H1 (cell line): ENCODE measurements at regions not wholly inside any gene's neighbourhood (a gene's known extent, or its start where the extent isn't known, plus 50 kb on each side); places are given as distances from the start of the nearest gene placed in this dataset.

ENCODE experiments used
- CTCF ChIA-PET: fragments of 300-600 bp; sonication (Branson Sonifier 250); formaldehyde crosslinking; loops from one replicate; lab custom pipeline; 2021; ENCODE audit not compliant: partially characterized antibody; lab: Charles Lee
- POLR2A ChIA-PET: fragments of 300-600 bp; sonication (Branson Sonifier 250); formaldehyde crosslinking; loops from one replicate; lab custom pipeline; 2021; ENCODE audit warnings: inconsistent platforms; ENCODE audit not compliant: partially characterized antibody; lab: Charles Lee
- DNase-seq, 2 experiments: peaks; one replicate each; pipeline versions ENCODE4 v3.0.0 to v3.0.0-alpha.2; 2010 to 2022; ENCODE audit warnings: low spot score in 2 of 2, low read depth in 1 of 2, mixed read lengths in 1 of 2
- FAIRE-seq: peaks from 2 replicates; lab custom pipeline; 2011; peaks lifted over from hg19 to GRCh38; lab: Jason Lieb, UNC
- H2AFZ ChIP-seq: 2 replicates; pipeline ENCODE4 v1.8.1; 2012; ENCODE audit warnings: low read length, inconsistent platforms
- H2AK5ac ChIP-seq: 2 replicates; pipeline ENCODE4 v1.6.1; 2013; ENCODE audit warnings: low read depth, low read length
- H2BK120ac ChIP-seq: replicated peaks from 2 replicates; pipeline ENCODE3; 2013; ENCODE audit warnings: low read depth, low read length, inconsistent platforms
- H2BK12ac ChIP-seq: 2 replicates; pipeline ENCODE4 v1.6.1; 2013; ENCODE audit warnings: low read depth, low read length
- H2BK15ac ChIP-seq: 2 replicates; pipeline ENCODE4 v1.6.1; 2013; ENCODE audit warnings: low read length
- H2BK20ac ChIP-seq: 2 replicates; pipeline ENCODE4 v1.6.1; 2013; ENCODE audit warnings: low read length
- H2BK5ac ChIP-seq: 2 replicates; pipeline ENCODE4 v1.6.1; 2013; ENCODE audit warnings: low read depth, low read length
- H3K14ac ChIP-seq: 2 replicates; pipeline ENCODE4 v1.6.1; 2013; ENCODE audit warnings: inconsistent platforms; ENCODE audit not compliant: insufficient read length
- H3K18ac ChIP-seq: 2 replicates; pipeline ENCODE4 v1.6.1; 2013; ENCODE audit warnings: low read length; ENCODE audit errors: extremely low read depth
- H3K23ac ChIP-seq: 2 replicates; pipeline ENCODE4 v1.6.1; 2013; ENCODE audit warnings: inconsistent platforms; ENCODE audit not compliant: insufficient read length
- H3K23me2 ChIP-seq: 2 replicates; pipeline ENCODE4 v1.6.1; 2013; ENCODE audit warnings: low read depth, low read length
- H3K27ac ChIP-seq: 2 replicates; pipeline ENCODE4 v1.6.1; 2011; ENCODE audit warnings: low read depth, low read length, inconsistent platforms
- H3K27me3 ChIP-seq, 4 experiments: replicated peaks in 1 of 4; 1 replicate in 1 of 4; 2 replicates in 3 of 4; pipeline versions ENCODE4 v1.6.1 to v1.8.1; 2011 to 2013; ENCODE audit warnings: low read length in 3 of 4, mild to moderate bottlenecking in 3 of 4, inconsistent platforms in 2 of 4, mixed read lengths in 2 of 4, moderate library complexity in 1 of 4; ENCODE audit not compliant: control insufficient read depth in 3 of 4, insufficient read depth in 3 of 4; ENCODE audit errors: extremely low read depth in 1 of 4
- H3K36me3 ChIP-seq, 4 experiments: 2 replicates each; pipeline versions ENCODE4 v1.6.1 to v1.8.1; 2011 to 2013; ENCODE audit warnings: mild to moderate bottlenecking in 4 of 4, low read length in 3 of 4, moderate library complexity in 2 of 4, control low read depth in 1 of 4, inconsistent platforms in 1 of 4; ENCODE audit not compliant: insufficient read depth in 4 of 4, control insufficient read depth in 2 of 4
- H3K4ac ChIP-seq: replicated peaks from 2 replicates; pipeline ENCODE3; 2013; ENCODE audit warnings: low read length, low read depth, mixed read lengths, inconsistent platforms; ENCODE audit not compliant: insufficient read length
- H3K4me1 ChIP-seq, 4 experiments: replicated peaks in 1 of 4; 1 replicate in 1 of 4; 2 replicates in 3 of 4; pipeline versions ENCODE4 v1.6.1 to v1.8.1; 2011 to 2013; ENCODE audit warnings: low read length in 3 of 4, inconsistent platforms in 2 of 4, mixed read lengths in 1 of 4; ENCODE audit not compliant: insufficient read depth in 4 of 4, control insufficient read depth in 3 of 4
- H3K4me2 ChIP-seq, 2 experiments: 2 replicates each; pipeline versions ENCODE4 v1.6.1 to v1.8.1; 2011 to 2013; ENCODE audit warnings: low read depth in 2 of 2, low read length in 2 of 2, control low read depth in 1 of 2, inconsistent platforms in 1 of 2, mild to moderate bottlenecking in 1 of 2; ENCODE audit not compliant: insufficient read depth in 1 of 2
- H3K4me3 ChIP-seq, 4 experiments: fragments of 200-600, 300-600 bp in 1 of 4; sonication (generic), shearing (Covaris generic), sonication (Bioruptor Twin) in 1 of 4; 2 replicates each; pipeline versions ENCODE4 v1.5.1 to v1.8.1; 2011 to 2016; ENCODE audit warnings: low read length in 4 of 4, low read depth in 3 of 4, control low read depth in 2 of 4, inconsistent platforms in 2 of 4, mild to moderate bottlenecking in 2 of 4, mixed read lengths in 1 of 4, moderate library complexity in 1 of 4; ENCODE audit not compliant: insufficient read depth in 2 of 4; ENCODE audit errors: extremely low read depth in 1 of 4
- H3K56ac ChIP-seq: replicated peaks from 2 replicates; pipeline ENCODE3; 2013; ENCODE audit warnings: low read depth, mild to moderate bottlenecking, mixed read lengths, low read length, inconsistent platforms; ENCODE audit not compliant: insufficient read length
- H3K79me1 ChIP-seq: 2 replicates; pipeline ENCODE4 v1.6.1; 2013; ENCODE audit warnings: low read depth, low read length, control low read depth
- H3K79me2 ChIP-seq, 2 experiments: 2 replicates each; pipeline versions ENCODE4 v1.6.1 to v1.8.1; 2012 to 2013; ENCODE audit warnings: low read length in 2 of 2, mild to moderate bottlenecking in 2 of 2, inconsistent platforms in 1 of 2; ENCODE audit not compliant: insufficient read depth in 2 of 2, control insufficient read depth in 1 of 2
- H3K9ac ChIP-seq, 4 experiments: replicated peaks in 1 of 4; 1 replicate in 1 of 4; 2 replicates in 3 of 4; pipeline versions ENCODE4 v1.6.1 to v1.8.1; 2011 to 2013; ENCODE audit warnings: low read depth in 3 of 4, low read length in 3 of 4, control low read depth in 2 of 4, mild to moderate bottlenecking in 2 of 4, moderate library complexity in 2 of 4, inconsistent platforms in 1 of 4; ENCODE audit errors: extremely low read depth in 1 of 4
- H3K9me3 ChIP-seq, 2 experiments: 2 replicates each; pipeline versions ENCODE4 v1.6.1 to v1.8.1; 2012 to 2013; ENCODE audit warnings: mild to moderate bottlenecking in 2 of 2, moderate library complexity in 2 of 2, control low read depth in 1 of 2, inconsistent platforms in 1 of 2, low read depth in 1 of 2, low read length in 1 of 2, mixed read lengths in 1 of 2; ENCODE audit not compliant: insufficient read depth in 2 of 2
- H4K20me1 ChIP-seq, 2 experiments: replicated peaks in 1 of 2; 2 replicates each; pipeline versions ENCODE3 to v1.8.1; 2011 to 2013; ENCODE audit warnings: inconsistent platforms in 2 of 2, low read length in 2 of 2, mild to moderate bottlenecking in 1 of 2; ENCODE audit not compliant: insufficient read depth in 2 of 2, control insufficient read depth in 1 of 2
- H4K5ac ChIP-seq: 2 replicates; pipeline ENCODE4 v1.6.1; 2013; ENCODE audit warnings: low read length, low read depth, mixed read lengths, inconsistent platforms; ENCODE audit not compliant: insufficient read length
- H4K8ac ChIP-seq: 2 replicates; pipeline ENCODE4 v1.8.0; 2013; ENCODE audit warnings: mild to moderate bottlenecking, moderate library complexity, low read length, inconsistent platforms; ENCODE audit not compliant: insufficient read depth; ENCODE audit errors: extremely low read depth
- H4K91ac ChIP-seq: replicated peaks from 2 replicates; pipeline ENCODE3; 2013; ENCODE audit warnings: low read length, mixed read lengths, inconsistent platforms; ENCODE audit not compliant: insufficient read length
- ATF3 ChIP-seq: IDR thresholded peaks from 2 replicates; pipeline ENCODE4 v1.6.1; 2011; ENCODE audit warnings: low read depth, mild to moderate bottlenecking, low read length; ENCODE audit not compliant: insufficient read depth
- BACH1 ChIP-seq: IDR thresholded peaks from 2 replicates; pipeline ENCODE4 v1.6.1; 2012; ENCODE audit warnings: low read length, improper control_type of control experiment
- CEBPB ChIP-seq: IDR thresholded peaks from 2 replicates; pipeline ENCODE4 v1.6.1; 2012; ENCODE audit warnings: low read depth, low read length
- GTF2F1 ChIP-seq: IDR thresholded peaks from 2 replicates; pipeline ENCODE4 v1.6.1; 2012; ENCODE audit warnings: low read depth, low read length, improper control_type of control experiment, borderline replicate concordance
- NRF1 ChIP-seq: IDR thresholded peaks from 2 replicates; pipeline ENCODE4 v1.6.1; 2011; ENCODE audit warnings: mild to moderate bottlenecking, low read depth, low read length, improper control_type of control experiment
- POLR2A ChIP-seq, 2 experiments: IDR thresholded peaks; 1 replicate in 1 of 2; 2 replicates in 1 of 2; pipeline ENCODE4 v1.6.1; 2011; ENCODE audit warnings: low read depth in 2 of 2, low read length in 2 of 2, mild to moderate bottlenecking in 2 of 2; ENCODE audit errors: control extremely low read depth in 1 of 2
- POU5F1 ChIP-seq: IDR thresholded peaks from 2 replicates; pipeline ENCODE4 v1.6.1; 2011; ENCODE audit warnings: low read depth, mild to moderate bottlenecking, low read length, moderate library complexity
- RAD21 ChIP-seq, 2 experiments: IDR thresholded peaks in 1 of 2; conservative IDR thresholded peaks in 1 of 2; 2 replicates each; pipeline ENCODE4 v1.6.1; 2011; ENCODE audit warnings: low read depth in 2 of 2, low read length in 2 of 2, improper control_type of control experiment in 1 of 2, inconsistent platforms in 1 of 2, mild to moderate bottlenecking in 1 of 2, moderate library complexity in 1 of 2
- RFX5 ChIP-seq: IDR thresholded peaks from 2 replicates; pipeline ENCODE4 v1.6.1; 2011; ENCODE audit warnings: low read depth, low read length, improper control_type of control experiment, borderline replicate concordance
- SP4 ChIP-seq: IDR thresholded peaks from 2 replicates; pipeline ENCODE4 v1.6.1; 2012; ENCODE audit warnings: low read length, inconsistent platforms
- WGBS, 2 experiments: shearing (Covaris generic) in 1 of 2; methylation state at CpG; one replicate each; pipeline versions ENCODE4 v1.1.6 to v1.1.7; 2013 to 2015; ENCODE audit warnings: low lambda C conversion rate in 2 of 2, mixed read lengths in 2 of 2, inconsistent platforms in 1 of 2, low coverage in 1 of 2, missing lambda C conversion rate in 1 of 2; ENCODE audit not compliant: insufficient replicate concordance in 2 of 2, insufficient coverage in 1 of 2, insufficient read length in 1 of 2; ENCODE audit errors: extremely low coverage in 1 of 2, missing lambda C conversion rate in 1 of 2; 5-methylcytosine and 5-hydroxymethylcytosine counted together

GRCh38 chr6:168928012-168928411 lies 325.6 kb downstream of the THBS2 start:
- Histone ChIP-seq H3K9ac (no peak overlapping the region), H3K23ac (no peak overlapping the region), H3K27me3 (no peaks in the 10 kb centered on the region), H3K4me1 (peaks cover 2 to 9% (median 5%) of the 10 kb centered on the region in 4 experiments; a peak in 5 of 7 replicates), H3K9me3 (peaks cover 16 to 30% of the 10 kb centered on the region in 2 experiments; a peak in 3 of 4 replicates), H4K91ac (no peak overlapping the region), H2BK12ac (no peak overlapping the region), H3K4ac (no peak overlapping the region), H3K4me3 (no peak overlapping the region), H2BK120ac (no peak overlapping the region), H2BK5ac (no peak overlapping the region), H3K14ac (no peak overlapping the region), H3K18ac (no peak overlapping the region), H3K36me3 (no peaks in the 10 kb centered on the region; a peak in 1 of 8 replicates), H2BK15ac (no peak overlapping the region), H2BK20ac (0 out of 2 replicates have a peak overlapping the region, but pooled peaks have one; percentile 6), H4K8ac (no peak overlapping the region), H3K79me1 (no peaks in the 10 kb centered on the region), H4K5ac (no peak overlapping the region), H2AK5ac (no peak overlapping the region), H3K27ac (no peak overlapping the region), H4K20me1 (peaks cover 0 to 3% of the 10 kb centered on the region in 2 experiments), H3K4me2 (no peak overlapping the region), H2AFZ (no peak overlapping the region), H3K23me2 (no peaks in the 10 kb centered on the region), H3K79me2 (no peaks in the 10 kb centered on the region), H3K56ac (no peak overlapping the region)
- ChIA-PET POLR2A (no interaction called here), CTCF (interaction anchor here (1.4 kb wide), 1 partner anchor 16 kb away, joined by 4 read pairs; no protein-coding TSS in a partner anchor)
- WGBS, 2 experiments = 94% methylated on average over 10 of the region's 10 CpGs; no CpG with 5 or more reads in 1 of the 2 experiments
- TF ChIP-seq CEBPB (no peak), ATF3 (no peak), GTF2F1 (no peak), RFX5 (no peak), POLR2A (IDR thresholded peaks at IDR 0.05; ENCODE audit: control extremely low read depth in 1 of 2, low read depth in 2 of 2, low read length in 2 of 2) (no peak), POU5F1 (no peak), BACH1 (no peak), SP4 (no peak), NRF1 (no peak), RAD21 (IDR thresholded peaks at IDR 0.05 in 1 of 2, conservative IDR thresholded peaks at IDR 0.05 in 1 of 2; ENCODE audit: low read depth in 2 of 2, low read length in 2 of 2) (no peak)
- DNase-seq (no peak), FAIRE-seq (no peak)
